Uterus (tissue), 3 donors: ENCODE measurements at regions not wholly inside any gene's neighbourhood (a gene's known extent, or its start where the extent isn't known, plus 50 kb on each side); places are given as distances from the start of the nearest gene placed in this dataset.

Experiments
- DNase-seq, 2 donors: peaks; one replicate each; pipeline ENCODE4 v3.0.0-alpha.2; 2019 to 2020
- H3K27ac ChIP-seq, 2 donors: fragments of 200-600 bp; sonication (generic); 1 replicate in 1 of 2; 2 replicates in 1 of 2; pipeline ENCODE4 v1.5.1; 2016 to 2018
- H3K27me3 ChIP-seq, 2 donors: fragments of 200-600 bp; sonication (generic); one replicate each; pipeline ENCODE4 v1.5.1; 2018 to 2019; ENCODE audit warnings: control low read depth in 1 of 2
- H3K36me3 ChIP-seq, 2 donors: fragments of 200-600 bp; sonication (generic); one replicate each; pipeline ENCODE4 v1.5.1; 2019; ENCODE audit warnings: control low read depth in 1 of 2
- H3K4me1 ChIP-seq, 2 donors: fragments of 200-600 bp; sonication (generic); one replicate each; pipeline ENCODE4 v1.5.1; 2018 to 2019; ENCODE audit warnings: control low read depth in 1 of 2
- H3K4me3 ChIP-seq, 2 donors: fragments of 200-600 bp; sonication (generic); 1 replicate in 1 of 2; 2 replicates in 1 of 2; pipeline ENCODE4 v1.5.1; 2018 to 2019; ENCODE audit warnings: mild to moderate bottlenecking in 1 of 2
- H3K9me3 ChIP-seq, 2 donors: fragments of 200-600 bp; sonication (generic); one replicate each; pipeline ENCODE4 v1.5.1; 2019; ENCODE audit warnings: control low read depth in 1 of 2
- POLR2A ChIP-seq, 2 donors: fragments of 450-650 bp; IDR thresholded peaks; one replicate each; pipeline ENCODE4 v1.6.1; 2016; ENCODE audit warnings: antibody characterized with exemption in 2 of 2, mild to moderate bottlenecking in 1 of 2, moderate library complexity in 1 of 2
- intact Hi-C: fragments of 100-400 bp; cut with DNase I; formaldehyde crosslinking; loops from one replicate; pipeline ENCODE4 v1.15.1; 2023; ENCODE audit warnings: low total_unique reads
- TF ChIP-seq, protein P1 (sequence below), 4 experiments: fragments of 200-600 bp in 2 of 4; fragments of 450-650 bp in 2 of 4; sonication (generic) in 2 of 4; IDR thresholded peaks; one replicate each; pipeline ENCODE4 v1.5.1; 2016 to 2019; ENCODE audit warnings: antibody characterized with exemption in 4 of 4, mild to moderate bottlenecking in 2 of 4, moderate library complexity in 1 of 4
- donor health status: DM: yes; HTN: yes; CAD: no.

- H3K36me3 ChIP-seq, result no peaks in the 10 kb centered on the region
- H3K27ac ChIP-seq, result no peak overlapping the region
- H3K9me3 ChIP-seq, result no peaks in the 10 kb centered on the region
- no peaks in the 10 kb centered on the region for H3K4me1 ChIP-seq
- no peak for TF ChIP-seq POLR2A (IDR thresholded peaks at IDR 0.05)
- TF ChIP-seq, protein P1, sequence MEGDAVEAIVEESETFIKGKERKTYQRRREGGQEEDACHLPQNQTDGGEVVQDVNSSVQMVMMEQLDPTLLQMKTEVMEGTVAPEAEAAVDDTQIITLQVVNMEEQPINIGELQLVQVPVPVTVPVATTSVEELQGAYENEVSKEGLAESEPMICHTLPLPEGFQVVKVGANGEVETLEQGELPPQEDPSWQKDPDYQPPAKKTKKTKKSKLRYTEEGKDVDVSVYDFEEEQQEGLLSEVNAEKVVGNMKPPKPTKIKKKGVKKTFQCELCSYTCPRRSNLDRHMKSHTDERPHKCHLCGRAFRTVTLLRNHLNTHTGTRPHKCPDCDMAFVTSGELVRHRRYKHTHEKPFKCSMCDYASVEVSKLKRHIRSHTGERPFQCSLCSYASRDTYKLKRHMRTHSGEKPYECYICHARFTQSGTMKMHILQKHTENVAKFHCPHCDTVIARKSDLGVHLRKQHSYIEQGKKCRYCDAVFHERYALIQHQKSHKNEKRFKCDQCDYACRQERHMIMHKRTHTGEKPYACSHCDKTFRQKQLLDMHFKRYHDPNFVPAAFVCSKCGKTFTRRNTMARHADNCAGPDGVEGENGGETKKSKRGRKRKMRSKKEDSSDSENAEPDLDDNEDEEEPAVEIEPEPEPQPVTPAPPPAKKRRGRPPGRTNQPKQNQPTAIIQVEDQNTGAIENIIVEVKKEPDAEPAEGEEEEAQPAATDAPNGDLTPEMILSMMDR (IDR thresholded peaks at IDR 0.05), result no peak
- no peak for DNase-seq
- H3K4me3 ChIP-seq, result no peak overlapping the region
- no peaks in the 10 kb centered on the region for H3K27me3 ChIP-seq
- intact Hi-C loops, result no loop called here
These were observed 261.9 kb upstream of the ISX start for GRCh38 chr22:34804091-34804490.

GRCh38 chr22:34804604-34805003, 261.4 kb upstream of the ISX start:
- intact Hi-C loops, result no loop called here
- H3K27me3 ChIP-seq, result no peaks in the 10 kb centered on the region
- no peak for DNase-seq
- TF ChIP-seq, protein P1 (IDR thresholded peaks at IDR 0.05), result no peak
- TF ChIP-seq POLR2A (IDR thresholded peaks at IDR 0.05), result no peak
- H3K9me3 ChIP-seq, result no peaks in the 10 kb centered on the region
- H3K27ac ChIP-seq, result no peak overlapping the region
- no peaks in the 10 kb centered on the region for H3K36me3 ChIP-seq
- no peak overlapping the region for H3K4me3 ChIP-seq
- H3K4me1 ChIP-seq, result no peaks in the 10 kb centered on the region

DNA sequence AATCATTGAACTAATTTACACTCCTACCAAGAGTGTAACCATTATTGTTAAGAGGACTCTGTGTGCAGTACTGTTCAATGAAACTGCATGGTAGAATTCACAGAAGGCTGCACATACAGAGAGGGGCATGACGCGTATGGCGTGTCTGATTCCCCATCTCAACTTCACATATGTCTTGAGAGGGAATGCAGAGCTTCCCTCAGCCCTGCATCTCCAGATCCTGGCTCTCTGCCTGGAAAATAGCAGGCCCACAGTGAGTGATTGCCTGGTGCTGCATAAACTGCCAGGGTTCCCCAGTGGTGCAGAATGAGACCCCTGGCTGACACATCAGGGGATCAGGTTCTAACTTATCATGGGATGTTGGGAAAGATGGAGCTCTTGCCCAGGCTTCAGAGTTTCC, 260.2 kb upstream of the ISX start:
- TF ChIP-seq, protein P1 (IDR thresholded peaks at IDR 0.05), result no peak
- no peak for TF ChIP-seq POLR2A (IDR thresholded peaks at IDR 0.05)
- Histone ChIP-seq H3K36me3 (no peaks in the 10 kb centered on the region), H3K4me1 (no peaks in the 10 kb centered on the region), H3K27me3 (no peaks in the 10 kb centered on the region), H3K27ac (no peak overlapping the region), H3K4me3 (no peak overlapping the region), H3K9me3 (no peaks in the 10 kb centered on the region)
- intact Hi-C loops, result no loop called here
- DNase-seq, result no peak

DNA sequence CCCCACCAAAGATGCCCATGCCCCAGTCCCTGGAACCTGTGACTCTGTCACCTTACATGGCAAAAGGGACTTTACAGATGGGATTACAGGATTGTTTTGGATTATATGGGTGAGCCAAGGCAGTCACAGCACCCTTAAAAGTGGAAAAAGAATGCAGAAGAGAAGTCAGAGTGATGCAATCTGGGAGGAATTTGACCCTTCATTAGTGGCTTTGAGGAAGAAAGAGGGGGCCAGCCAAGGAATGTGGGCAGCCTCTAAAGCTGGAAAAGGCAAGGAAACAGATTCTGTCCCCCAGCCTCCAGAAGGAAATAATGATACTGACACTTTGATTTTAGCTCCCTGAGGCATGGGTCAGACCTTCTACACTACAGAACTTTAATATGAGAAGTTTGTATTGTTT, 257.3 kb upstream of the ISX start:
- intact Hi-C loops, result no loop called here
- Histone ChIP-seq H3K27ac (no peak overlapping the region), H3K9me3 (no peaks in the 10 kb centered on the region), H3K4me3 (no peak overlapping the region), H3K4me1 (no peaks in the 10 kb centered on the region), H3K36me3 (no peaks in the 10 kb centered on the region), H3K27me3 (no peaks in the 10 kb centered on the region)
- TF ChIP-seq POLR2A (IDR thresholded peaks at IDR 0.05), result no peak
- TF ChIP-seq, protein P1 (IDR thresholded peaks at IDR 0.05), result no peak
- no peak for DNase-seq

- Histone ChIP-seq H3K27me3 (no peaks in the 10 kb centered on the region), H3K4me3 (no peak overlapping the region), H3K27ac (no peak overlapping the region), H3K36me3 (no peaks in the 10 kb centered on the region), H3K9me3 (no peaks in the 10 kb centered on the region), H3K4me1 (no peaks in the 10 kb centered on the region)
- intact Hi-C loops, result no loop called here
- no peak for DNase-seq
- TF ChIP-seq POLR2A (IDR thresholded peaks at IDR 0.05), result no peak
- TF ChIP-seq, protein P1 (IDR thresholded peaks at IDR 0.05), result no peak
These were observed 253.3 kb upstream of the ISX start for GRCh38 chr22:34812631-34813030.
